D721Med (cell line): ENCODE measurements at regions not wholly inside any gene's neighbourhood (a gene's known extent, or its start where the extent isn't known, plus 50 kb on each side); places are given as distances from the start of the nearest gene placed in this dataset.

Source experiments
- DNase-seq: peaks from one replicate; pipeline ENCODE4 v3.0.0; 2011; ENCODE audit warnings: low spot score; ENCODE audit not compliant: insufficient read length
- FAIRE-seq: peaks from 2 replicates; lab custom pipeline; 2011; peaks lifted over from hg19 to GRCh38; lab: Jason Lieb, UNC
- TF ChIP-seq, protein P1 (sequence below): IDR thresholded peaks from 2 replicates; pipeline ENCODE4 v1.5.1; 2012; ENCODE audit warnings: mild to moderate bottlenecking, control low read depth; ENCODE audit not compliant: insufficient read depth; ENCODE audit errors: missing control alignments

DNA sequence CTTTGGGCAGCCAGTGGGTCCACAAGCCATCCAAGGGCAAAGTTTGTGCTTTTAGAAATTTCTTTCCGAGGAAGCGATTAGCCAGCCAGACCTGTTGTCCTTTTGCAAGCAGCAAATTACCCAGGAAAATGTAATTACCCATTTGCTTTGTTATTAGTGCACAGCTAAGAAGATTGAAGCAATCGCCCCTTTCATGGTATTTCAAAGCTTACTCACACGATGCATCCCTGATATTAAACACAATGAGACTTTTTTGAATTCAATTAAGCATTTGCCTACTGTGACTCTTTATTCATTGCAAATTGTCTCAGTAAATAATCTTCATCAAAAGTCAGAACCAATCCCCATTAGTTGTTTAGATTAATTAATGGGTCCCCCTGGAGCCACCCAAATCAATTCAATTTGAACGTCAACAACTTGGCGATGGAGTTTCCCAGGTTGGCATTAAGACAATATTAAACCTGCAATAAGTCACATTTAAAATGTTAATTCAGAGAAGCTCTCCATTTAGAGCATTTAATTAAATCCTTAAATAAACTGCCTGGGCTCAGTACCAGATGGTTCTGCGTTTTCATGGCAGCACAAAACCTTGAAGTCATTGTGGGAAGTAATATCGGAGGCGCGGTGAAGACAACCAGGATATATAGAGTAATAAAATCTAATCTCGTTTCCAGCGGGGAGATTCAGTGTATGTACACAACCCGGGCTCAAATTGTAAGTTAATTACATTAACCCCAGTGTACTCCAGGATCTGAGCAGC is 366.2 kb upstream of the TNRC6C start:
- FAIRE-seq: no peak
- peak; percentile 21 for DNase-seq
- TF ChIP-seq, protein P1, sequence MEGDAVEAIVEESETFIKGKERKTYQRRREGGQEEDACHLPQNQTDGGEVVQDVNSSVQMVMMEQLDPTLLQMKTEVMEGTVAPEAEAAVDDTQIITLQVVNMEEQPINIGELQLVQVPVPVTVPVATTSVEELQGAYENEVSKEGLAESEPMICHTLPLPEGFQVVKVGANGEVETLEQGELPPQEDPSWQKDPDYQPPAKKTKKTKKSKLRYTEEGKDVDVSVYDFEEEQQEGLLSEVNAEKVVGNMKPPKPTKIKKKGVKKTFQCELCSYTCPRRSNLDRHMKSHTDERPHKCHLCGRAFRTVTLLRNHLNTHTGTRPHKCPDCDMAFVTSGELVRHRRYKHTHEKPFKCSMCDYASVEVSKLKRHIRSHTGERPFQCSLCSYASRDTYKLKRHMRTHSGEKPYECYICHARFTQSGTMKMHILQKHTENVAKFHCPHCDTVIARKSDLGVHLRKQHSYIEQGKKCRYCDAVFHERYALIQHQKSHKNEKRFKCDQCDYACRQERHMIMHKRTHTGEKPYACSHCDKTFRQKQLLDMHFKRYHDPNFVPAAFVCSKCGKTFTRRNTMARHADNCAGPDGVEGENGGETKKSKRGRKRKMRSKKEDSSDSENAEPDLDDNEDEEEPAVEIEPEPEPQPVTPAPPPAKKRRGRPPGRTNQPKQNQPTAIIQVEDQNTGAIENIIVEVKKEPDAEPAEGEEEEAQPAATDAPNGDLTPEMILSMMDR: no peak

DNA sequence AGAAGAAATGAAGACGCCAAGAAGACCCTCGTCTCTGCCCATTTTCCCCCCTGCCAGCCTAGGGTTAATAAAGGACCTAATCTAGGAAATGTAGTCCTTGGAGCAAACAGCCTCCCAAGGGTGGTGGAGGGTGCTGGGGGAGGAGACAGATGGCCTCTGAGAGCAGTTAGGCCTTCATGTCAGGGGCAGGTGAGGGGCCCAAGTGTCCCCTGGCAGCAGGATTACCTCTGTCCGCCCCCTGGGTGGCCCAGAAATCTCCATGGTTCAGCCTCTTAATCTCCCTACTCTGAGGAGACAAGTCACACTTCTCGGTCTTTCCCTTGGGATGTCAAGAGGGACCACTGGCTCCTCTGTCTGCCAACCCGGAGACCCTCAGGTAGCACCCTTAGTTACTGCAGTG is 365.4 kb upstream of the TNRC6C start:
- FAIRE-seq (no peak), DNase-seq (no peak)

DNA sequence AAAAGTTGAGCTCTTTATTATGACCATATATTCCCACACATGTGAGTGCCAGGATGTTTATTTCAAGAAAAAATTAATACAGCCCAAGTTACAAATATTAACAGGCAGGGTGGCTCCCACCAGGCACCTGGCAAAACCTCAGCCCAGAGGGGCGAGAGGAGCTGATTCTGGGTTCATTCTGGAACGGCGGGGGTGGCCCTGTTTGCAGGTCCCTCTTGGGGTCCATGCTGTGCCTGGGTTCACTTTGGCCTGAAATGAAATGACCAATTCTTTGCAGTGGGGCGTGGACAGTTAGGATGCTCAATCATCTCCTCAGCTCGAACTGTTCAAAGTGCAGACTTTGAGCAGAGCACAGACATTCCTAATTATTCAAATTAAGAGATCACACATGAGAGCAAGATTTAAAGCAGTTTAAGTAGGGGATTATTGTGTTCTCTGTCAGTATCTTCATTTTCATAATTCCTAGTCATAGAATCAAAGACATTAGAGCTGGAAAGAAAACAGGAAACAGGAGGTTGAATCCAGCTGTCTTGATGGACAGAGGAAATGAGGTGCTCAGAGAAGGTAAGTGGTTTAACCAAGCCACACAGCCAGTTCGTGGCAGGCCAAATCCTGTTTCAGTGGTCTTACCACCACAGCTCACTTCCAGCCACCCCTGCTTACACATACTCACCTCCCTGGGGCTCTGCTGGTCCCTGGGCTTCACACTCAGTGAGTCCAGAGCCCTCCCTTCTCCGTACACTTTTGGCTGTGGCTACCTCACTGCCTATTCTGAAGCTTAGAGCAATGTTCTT is 363.9 kb upstream of the TNRC6C start:
- FAIRE-seq: peak; percentile 51
- DNase-seq: peak; percentile 77
- TF ChIP-seq, protein P1: no peak

More for the DNA sequence above, 365.4 kb upstream of the TNRC6C start:
- TF ChIP-seq, protein P1: no peak

DNA sequence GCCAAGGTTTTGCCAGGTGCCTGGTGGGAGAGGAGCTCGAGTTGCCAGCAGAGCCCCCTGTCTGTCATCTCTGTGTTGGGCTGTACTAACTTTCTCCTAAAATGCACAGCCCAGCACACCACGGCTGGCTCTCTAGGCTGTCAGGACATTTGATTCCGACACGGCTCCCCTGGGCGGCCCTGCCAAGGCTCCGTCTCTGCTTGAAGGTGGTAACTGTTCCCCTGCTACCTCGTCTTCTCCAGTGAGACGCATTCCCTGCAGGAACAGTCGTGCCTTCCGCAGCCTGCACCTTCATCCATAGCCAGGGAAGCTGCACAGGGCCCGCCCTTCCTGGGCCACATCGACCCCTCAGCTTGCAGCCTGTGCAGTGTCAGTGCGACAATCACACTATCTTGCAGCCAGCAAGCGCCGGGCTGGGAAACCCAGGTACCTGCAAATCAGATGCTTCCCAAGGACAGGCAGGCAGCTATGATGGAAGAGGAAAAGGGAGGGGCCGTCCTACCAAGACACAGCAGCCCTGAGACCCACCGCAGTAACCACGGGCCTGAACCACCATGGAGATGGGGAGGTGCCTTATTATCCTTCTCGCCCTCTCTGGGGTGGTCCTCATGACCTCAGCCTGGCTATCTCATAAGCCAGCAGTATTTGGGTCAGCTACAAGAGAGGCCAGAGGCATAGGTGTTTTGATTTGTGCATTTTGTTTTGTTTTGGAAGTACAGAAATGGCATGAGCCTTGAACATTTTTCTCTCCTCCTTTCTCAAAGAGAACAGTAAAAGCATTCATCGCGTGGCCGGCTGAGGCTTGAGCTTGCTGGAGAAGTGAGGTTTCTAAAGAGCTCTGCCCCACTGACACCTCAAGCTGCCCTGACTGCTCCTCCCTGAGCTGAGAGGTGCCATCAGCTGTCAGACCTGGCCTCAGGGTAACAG is 361.7 kb upstream of the TNRC6C start:
- TF ChIP-seq, protein P1: no peak
- no peak for FAIRE-seq
- no peak for DNase-seq

DNA sequence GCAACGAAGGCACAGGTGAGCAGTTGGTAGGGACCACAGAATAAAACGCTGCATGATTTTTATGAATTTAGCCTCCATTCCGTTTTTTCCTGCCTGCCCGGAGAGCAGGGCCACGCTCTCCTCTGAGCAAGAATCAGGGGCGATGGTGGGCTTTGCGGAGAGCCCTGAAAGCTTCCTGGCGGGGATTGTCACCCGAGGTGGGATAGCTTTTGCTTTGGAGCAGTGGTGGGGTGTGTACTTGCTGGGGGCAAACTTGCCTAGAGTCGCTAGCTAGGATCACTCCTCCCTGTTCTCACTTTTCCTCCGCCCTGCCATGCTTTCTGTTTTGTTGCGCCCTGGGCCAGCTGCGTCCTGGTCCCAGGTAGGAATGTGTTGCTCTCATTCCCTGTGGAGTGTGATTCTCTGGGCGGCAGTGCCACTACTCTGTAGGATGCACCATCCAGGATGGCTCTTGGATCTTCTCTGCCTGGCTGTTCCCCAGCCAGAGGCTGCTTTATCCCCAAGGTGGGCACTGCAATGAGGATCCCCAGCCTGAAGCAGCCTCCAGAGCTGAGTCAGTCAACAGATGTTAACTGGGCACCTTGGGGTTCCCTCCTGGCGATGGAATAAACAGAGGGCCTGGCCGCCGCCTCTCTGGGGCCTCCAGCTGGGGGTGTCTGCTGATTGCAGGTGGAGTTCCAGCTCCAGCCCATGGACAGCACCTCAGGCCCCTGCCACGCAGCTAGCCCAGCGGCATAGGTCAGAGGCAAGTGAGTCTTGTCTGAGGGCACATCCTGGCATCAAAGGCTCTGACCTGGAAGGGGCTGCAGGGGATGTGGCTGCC is 360.9 kb upstream of the TNRC6C start:
- DNase-seq (no peak), FAIRE-seq (no peak)
- TF ChIP-seq, protein P1: no peak

DNA sequence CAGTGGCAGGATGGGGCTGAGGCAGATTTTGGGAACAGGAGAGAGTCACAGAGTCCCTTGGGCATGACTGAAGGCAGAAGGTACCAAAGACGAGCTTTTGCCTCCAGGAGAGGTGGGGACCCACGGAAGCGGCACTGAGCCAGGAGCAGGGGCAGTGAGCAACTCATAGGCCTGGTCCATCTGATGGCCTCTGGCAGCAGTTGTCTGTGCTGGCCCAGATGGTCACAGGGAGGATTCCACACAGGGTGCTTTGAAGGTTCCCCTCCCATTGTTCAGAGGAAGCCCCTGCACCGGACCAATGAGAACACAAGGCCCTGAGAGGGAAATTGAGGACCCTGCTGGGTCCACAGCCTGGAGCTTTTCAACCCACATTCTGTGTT is 360.3 kb upstream of the TNRC6C start:
- FAIRE-seq (no peak), DNase-seq (no peak)
- TF ChIP-seq, protein P1: no peak
